Transverse colon (tissue), 4 donors: ENCODE measurements at regions not wholly inside any gene's neighbourhood (a gene's known extent, or its start where the extent isn't known, plus 50 kb on each side); places are given as distances from the start of the nearest gene placed in this dataset.

Source experiments
- DNase-seq: peaks from one replicate; pipeline ENCODE4 v3.0.0-alpha.2; 2019
- H3K27ac ChIP-seq, 4 donors: fragments of 200-600 bp; sonication (generic); 2 replicates each; pipeline ENCODE4 v1.5.1; 2016 to 2018; ENCODE audit warnings: inconsistent platforms in 4 of 4
- H3K27me3 ChIP-seq: fragments of 200-600 bp; sonication (generic); 2 replicates; pipeline ENCODE4 v1.5.1; 2017; ENCODE audit warnings: inconsistent platforms
- H3K36me3 ChIP-seq, 4 donors: fragments of 200-600 bp; sonication (generic); 2 replicates each; pipeline ENCODE4 v1.5.1; 2017 to 2019; ENCODE audit warnings: inconsistent platforms in 4 of 4
- H3K4me1 ChIP-seq, 4 donors: fragments of 200-600 bp; sonication (generic); 2 replicates each; pipeline ENCODE4 v1.5.1; 2017 to 2020; ENCODE audit warnings: inconsistent platforms in 4 of 4
- H3K4me3 ChIP-seq, 4 donors: fragments of 200-600 bp; sonication (generic); 1 replicate in 1 of 4; 2 replicates in 3 of 4; pipeline versions ENCODE4 v1.5.1 to v1.6.1; 2017 to 2019; ENCODE audit warnings: inconsistent platforms in 4 of 4
- H3K9me3 ChIP-seq, 2 donors: fragments of 200-600 bp; sonication (generic); 2 replicates each; pipeline ENCODE4 v1.5.1; 2017 to 2019; ENCODE audit warnings: inconsistent platforms in 2 of 2
- EP300 ChIP-seq: sonication (generic); formaldehyde crosslinking; IDR thresholded peaks from one replicate; pipeline ENCODE4 v1.6.1; 2017; ENCODE audit warnings: antibody characterized with exemption, low read depth
- POLR2A ChIP-seq: fragments of 450-650 bp; IDR thresholded peaks from one replicate; pipeline ENCODE4 v1.6.1; 2016; ENCODE audit warnings: antibody characterized with exemption, mild to moderate bottlenecking, moderate library complexity
- POLR2AphosphoS5 ChIP-seq, 3 donors: sonication (generic); formaldehyde crosslinking; IDR thresholded peaks; one replicate each; pipeline ENCODE4 v1.6.1; 2016; ENCODE audit warnings: antibody characterized with exemption in 3 of 3
- WGBS, 2 donors: methylation state at CpG; one replicate each; pipeline ENCODE4 v1.1.5; 2018; ENCODE audit warnings: low coverage in 1 of 2; 5-methylcytosine and 5-hydroxymethylcytosine counted together
- in situ Hi-C, 4 donors: fragments of 200-750 bp; cut with MboI; loops; one replicate each; pipeline versions ENCODE4 v1.15.0 to v1.15.1; 2017; ENCODE audit warnings: low sequenced_read_pairs in 3 of 4, low pct_ligation_motif_present in 1 of 4, low pct_unique_long_range_greater_than_20kb in 1 of 4
- intact Hi-C: fragments of 100-400 bp; cut with DNase I; formaldehyde crosslinking; loops from one replicate; pipeline ENCODE4 v1.15.1; 2023; ENCODE audit warnings: low total_unique reads
- TF ChIP-seq, protein P1 (sequence below), 5 experiments: fragments of 200-600 bp in 3 of 5; fragments of 450-650 bp in 2 of 5; sonication (generic) in 3 of 5; IDR thresholded peaks; 1 replicate in 2 of 5; 2 replicates in 3 of 5; pipeline ENCODE4 v1.5.1; 2016 to 2017; ENCODE audit warnings: antibody characterized with exemption in 5 of 5, inconsistent platforms in 3 of 5, mild to moderate bottlenecking in 2 of 5, moderate library complexity in 1 of 5

- in situ Hi-C loops (no loop called here), intact Hi-C loops (no loop called here)
- Histone ChIP-seq H3K9me3 (no peaks in the 10 kb centered on the region), H3K4me3 (no peak overlapping the region), H3K27ac (no peak overlapping the region), H3K36me3 (no peaks in the 10 kb centered on the region), H3K4me1 (no peaks in the 10 kb centered on the region), H3K27me3 (no peaks in the 10 kb centered on the region)
- no peak for DNase-seq
- TF ChIP-seq EP300 (no peak), POLR2A (no peak), POLR2AphosphoS5 (IDR thresholded peaks at IDR 0.05) (no peak)
- TF ChIP-seq, protein P1, sequence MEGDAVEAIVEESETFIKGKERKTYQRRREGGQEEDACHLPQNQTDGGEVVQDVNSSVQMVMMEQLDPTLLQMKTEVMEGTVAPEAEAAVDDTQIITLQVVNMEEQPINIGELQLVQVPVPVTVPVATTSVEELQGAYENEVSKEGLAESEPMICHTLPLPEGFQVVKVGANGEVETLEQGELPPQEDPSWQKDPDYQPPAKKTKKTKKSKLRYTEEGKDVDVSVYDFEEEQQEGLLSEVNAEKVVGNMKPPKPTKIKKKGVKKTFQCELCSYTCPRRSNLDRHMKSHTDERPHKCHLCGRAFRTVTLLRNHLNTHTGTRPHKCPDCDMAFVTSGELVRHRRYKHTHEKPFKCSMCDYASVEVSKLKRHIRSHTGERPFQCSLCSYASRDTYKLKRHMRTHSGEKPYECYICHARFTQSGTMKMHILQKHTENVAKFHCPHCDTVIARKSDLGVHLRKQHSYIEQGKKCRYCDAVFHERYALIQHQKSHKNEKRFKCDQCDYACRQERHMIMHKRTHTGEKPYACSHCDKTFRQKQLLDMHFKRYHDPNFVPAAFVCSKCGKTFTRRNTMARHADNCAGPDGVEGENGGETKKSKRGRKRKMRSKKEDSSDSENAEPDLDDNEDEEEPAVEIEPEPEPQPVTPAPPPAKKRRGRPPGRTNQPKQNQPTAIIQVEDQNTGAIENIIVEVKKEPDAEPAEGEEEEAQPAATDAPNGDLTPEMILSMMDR (IDR thresholded peaks at IDR 0.05) = no peak
Measured at GRCh38 chr10:89915968-89916367, 214.6 kb downstream of the KIF20B start.

DNA sequence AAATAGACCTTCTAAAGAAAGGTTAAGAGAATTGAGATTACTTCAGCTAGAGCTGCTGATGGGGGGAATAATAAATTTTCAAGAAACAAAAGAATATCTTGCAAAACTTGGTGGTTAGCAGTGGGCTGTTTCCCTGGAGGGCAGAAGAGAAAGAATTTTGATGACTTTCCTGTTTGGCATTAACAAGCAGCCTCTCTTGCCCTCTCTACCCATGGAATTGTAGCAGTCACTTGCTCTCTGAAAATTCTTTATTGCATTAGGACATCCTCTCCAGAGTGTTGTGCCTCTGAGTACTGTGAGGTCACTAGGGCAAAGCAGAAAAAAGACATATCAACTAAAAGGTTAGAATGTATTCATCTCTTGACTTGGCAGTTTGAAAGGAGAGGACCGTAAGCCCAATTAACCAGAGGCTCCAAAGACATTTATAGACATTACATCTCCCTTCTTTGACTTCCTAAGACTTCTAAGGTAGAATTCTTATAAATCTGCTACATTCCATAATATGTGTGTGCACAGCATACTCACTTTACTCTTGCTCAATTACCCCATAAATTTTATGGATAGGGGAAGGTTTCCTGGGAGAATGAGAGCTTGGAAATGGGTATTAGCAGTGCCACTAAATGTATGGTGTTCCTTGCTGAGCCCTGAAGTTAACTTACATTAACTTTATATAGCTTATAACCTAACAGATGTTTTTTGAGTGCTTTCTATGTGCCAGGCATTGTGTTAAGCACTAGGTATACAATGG, 215.3 kb downstream of the KIF20B start:
- intact Hi-C loops (no loop called here), in situ Hi-C loops (no loop called here)
- TF ChIP-seq, protein P1 (IDR thresholded peaks at IDR 0.05) = no peak
- no peak for DNase-seq
- Histone ChIP-seq H3K27ac (no peak overlapping the region), H3K4me1 (no peaks in the 10 kb centered on the region), H3K27me3 (no peaks in the 10 kb centered on the region), H3K4me3 (no peak overlapping the region), H3K36me3 (no peaks in the 10 kb centered on the region), H3K9me3 (no peaks in the 10 kb centered on the region)
- 38 to 42% methylated on average over 1 of the region's 1 CpG for WGBS, 2 donors

DNA sequence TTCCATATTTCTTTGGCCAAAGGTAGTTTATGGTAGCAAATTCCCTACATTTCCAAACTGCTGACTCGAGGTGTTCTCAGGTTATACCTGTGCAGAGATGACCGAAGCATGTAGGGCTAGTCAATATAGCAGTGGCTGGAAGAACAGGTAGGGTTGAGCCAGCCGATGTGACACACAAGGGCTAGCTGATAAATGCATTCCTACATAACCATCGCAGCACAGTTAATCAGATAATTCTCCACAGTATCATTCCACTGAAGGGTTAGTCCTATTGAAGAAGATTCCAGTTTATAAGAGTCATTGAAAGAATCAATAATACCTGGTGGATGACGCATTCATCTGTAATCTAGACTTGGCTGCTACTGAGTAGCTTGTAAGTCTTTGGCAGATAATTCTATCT, 220.0 kb downstream of the KIF20B start:
- no peaks in the 10 kb centered on the region for H3K36me3 ChIP-seq
- H3K4me3 ChIP-seq = no peak overlapping the region
- no peak overlapping the region for H3K27ac ChIP-seq
- no peak for DNase-seq
- H3K27me3 ChIP-seq = no peaks in the 10 kb centered on the region
- no peaks in the 10 kb centered on the region for H3K4me1 ChIP-seq
- TF ChIP-seq EP300 = no peak
- TF ChIP-seq POLR2A = no peak
- no peak for TF ChIP-seq POLR2AphosphoS5 (IDR thresholded peaks at IDR 0.05)
- TF ChIP-seq, protein P1 (IDR thresholded peaks at IDR 0.05) = no peak
- in situ Hi-C loops (no loop called here), intact Hi-C loops (no loop called here)
- no peaks in the 10 kb centered on the region for H3K9me3 ChIP-seq
- WGBS, 2 donors = 67 to 95% methylated on average over 3 to 5 of the region's 5 CpGs

GRCh38 chr10:89923661-89924060, 222.3 kb downstream of the KIF20B start:
- in situ Hi-C loops = no loop called here
- WGBS, 2 donors = 76 to 84% methylated on average over 1 of the region's 1 CpG

More at GRCh38 chr10:89923661-89924060, 222.3 kb downstream of the KIF20B start:
- Histone ChIP-seq H3K4me3 (no peak overlapping the region), H3K36me3 (no peaks in the 10 kb centered on the region), H3K27me3 (no peaks in the 10 kb centered on the region), H3K9me3 (no peaks in the 10 kb centered on the region), H3K4me1 (no peaks in the 10 kb centered on the region), H3K27ac (no peak overlapping the region)
- TF ChIP-seq EP300 = no peak
- no peak for TF ChIP-seq POLR2AphosphoS5 (IDR thresholded peaks at IDR 0.05)
- TF ChIP-seq, protein P1 (IDR thresholded peaks at IDR 0.05) = no peak
- DNase-seq = no peak
- intact Hi-C loops = no loop called here
